ENCODE measurements at regions not wholly inside any gene's neighbourhood (a gene's known extent, or its start where the extent isn't known, plus 50 kb on each side); places are given as distances from the start of the nearest gene placed in this dataset.

DNA sequence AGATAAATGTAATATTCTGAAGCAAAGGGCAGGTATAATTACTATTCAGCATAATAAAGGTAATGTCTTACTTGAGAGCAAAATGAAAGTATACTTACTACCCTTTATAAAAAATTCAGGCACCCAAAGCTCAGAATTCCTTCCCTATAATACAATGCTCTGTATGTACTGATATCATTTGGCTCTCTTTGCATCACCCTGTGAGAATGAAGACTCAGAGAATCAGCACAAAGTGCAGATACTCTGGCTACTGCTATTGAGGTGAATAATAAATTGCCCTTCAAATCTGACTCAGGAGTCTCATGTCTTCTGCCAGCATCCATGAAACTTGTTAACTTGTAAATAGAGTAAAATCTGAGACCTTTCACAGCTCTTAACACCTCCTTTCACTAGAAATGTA is 108.5 kb upstream of the KCTD3 start:
- Histone ChIP-seq H3K4ac (ENCODE audit: low read depth, low read length) (no peak overlapping the region), H4K20me1 (ENCODE audit: insufficient read depth, low read length) (no peaks in the 10 kb centered on the region), H3K14ac (replicated peaks; ENCODE audit: low read depth, low read length) (no peak overlapping the region), H4K5ac (ENCODE audit: low read depth, low read length) (no peak overlapping the region), H2AK9ac (replicated peaks; ENCODE audit: low read depth, low read length, poor library complexity) (no peak overlapping the region), H2BK15ac (ENCODE audit: low read depth, low read length) (no peak overlapping the region), H2AFZ (replicated peaks; ENCODE audit: low read length, poor library complexity) (no peak overlapping the region), H3K27me3 (ENCODE audit: control insufficient read depth, insufficient read depth, low read length) (peaks cover 2% of the 10 kb centered on the region; the same call in 1 of the 2 replicates), H3K36me3 (ENCODE audit: control insufficient read depth, insufficient read depth, low read length) (no peaks in the 10 kb centered on the region), H3K79me1 (ENCODE audit: low read depth in 1 of 2, low read length in 2 of 2) (no peaks in the 10 kb centered on the region), H3K9me3 (ENCODE audit: control insufficient read depth, insufficient read depth, low read length) (no peaks in the 10 kb centered on the region), H3K56ac (ENCODE audit: extremely low read depth, insufficient read depth, low read length) (no peak overlapping the region), H2BK5ac (ENCODE audit: low read depth, low read length, poor library complexity, severe bottlenecking) (no peak overlapping the region), H3K23ac (ENCODE audit: low read depth, low read length) (no peak overlapping the region), H2BK120ac (ENCODE audit: low read depth, low read length) (no peak overlapping the region), H4K8ac (ENCODE audit: low read depth in 2 of 2, low read length in 2 of 2) (no peak overlapping the region), H2BK20ac (ENCODE audit: low read depth, low read length) (no peak overlapping the region), H3K4me2 (ENCODE audit: low read depth, low read length) (no peak overlapping the region), H3K9ac (ENCODE audit: low read depth, low read length) (no peak overlapping the region), H4K91ac (ENCODE audit: insufficient read depth, low read depth, low read length) (no peak overlapping the region), H3K27ac (ENCODE audit: insufficient read depth, low read length) (no peak overlapping the region), H3K18ac (ENCODE audit: low read depth, low read length) (no peak overlapping the region), H3K4me1 (ENCODE audit: control insufficient read depth, insufficient read depth, low read length) (no peaks in the 10 kb centered on the region; the same call in 1 of the 2 replicates), H3K4me3 (ENCODE audit: insufficient read depth, low read depth, low read length) (no peak overlapping the region), H2AK5ac (ENCODE audit: low read depth, low read length) (no peak overlapping the region), H3K9me1 (ENCODE audit: insufficient read depth, low read length) (no peaks in the 10 kb centered on the region; the same call in 1 of the 2 replicates)
- DNase-seq (peak; percentile 8), ATAC-seq (ENCODE audit: low read depth) (no peak)
- intact Hi-C loops (cut with micrococcal nuclease) (loop anchor here (5.0 kb wide), 1 partner anchor 111 kb away; no protein-coding TSS in a partner anchor), in situ Hi-C loops (cut with MboI; ENCODE audit: low sequenced_read_pairs) (no loop called here), dilution Hi-C loops (cut with HindIII; ENCODE audit: low sequenced_read_pairs, unreplicated experiment) (no loop called here)
- no TSS peak for BruUV-seq (replicated peaks)
- ChIA-PET POLR2A (ENCODE audit: unreplicated experiment) (no interaction called here), CTCF (interaction anchor here (0.6 kb wide), 1 partner anchor 12 kb away, joined by 3 read pairs; no protein-coding TSS in a partner anchor)
- TF ChIP-seq CTCF (conservative IDR thresholded peaks at IDR 0.05; ENCODE audit: low read depth, low read length) (no peak), FOS (IDR thresholded peaks at IDR 0.05; ENCODE audit: low read depth, low read length) (no peak), CHD1 (IDR thresholded peaks at IDR 0.05; ENCODE audit: low read depth, low read length) (no peak), BHLHE40 (IDR thresholded peaks at IDR 0.05; ENCODE audit: low read depth, low read length) (no peak), NFE2L2 (IDR thresholded peaks at IDR 0.05; ENCODE audit: low read depth, low read length) (no peak)

Data from IMR-90 (cell line).